Epidermal melanocyte (primary cell): ENCODE measurements at regions not wholly inside any gene's neighbourhood (a gene's known extent, or its start where the extent isn't known, plus 50 kb on each side); places are given as distances from the start of the nearest gene placed in this dataset.

Source experiments
- DNase-seq: peaks from one replicate; pipeline ENCODE4 v3.0.0; 2011; ENCODE audit warnings: low spot score; ENCODE audit not compliant: insufficient read length

GRCh38 chrX:5100004-5100403 lies 1128.7 kb downstream of the NLGN4X start:
- DNase-seq, result no peak

DNA sequence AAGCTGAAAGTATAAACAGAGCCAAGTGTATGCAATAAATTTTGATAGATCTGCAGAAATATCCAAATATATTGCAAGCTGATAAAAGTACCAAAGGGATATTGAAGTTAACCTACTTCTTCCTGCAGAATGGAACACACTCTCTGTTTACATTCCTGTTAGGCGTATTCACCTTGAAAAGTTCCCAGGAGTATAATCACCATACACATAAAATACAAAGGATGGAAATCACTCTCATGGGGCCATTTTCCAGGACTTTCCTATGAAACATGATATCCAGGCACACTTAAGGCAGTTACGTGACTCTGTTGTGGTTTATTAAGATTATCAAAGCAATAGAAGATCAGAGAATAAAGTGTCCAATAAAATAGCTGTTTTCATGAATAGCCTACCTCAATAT lies 1142.3 kb downstream of the NLGN4X start:
- DNase-seq, result no peak

DNA sequence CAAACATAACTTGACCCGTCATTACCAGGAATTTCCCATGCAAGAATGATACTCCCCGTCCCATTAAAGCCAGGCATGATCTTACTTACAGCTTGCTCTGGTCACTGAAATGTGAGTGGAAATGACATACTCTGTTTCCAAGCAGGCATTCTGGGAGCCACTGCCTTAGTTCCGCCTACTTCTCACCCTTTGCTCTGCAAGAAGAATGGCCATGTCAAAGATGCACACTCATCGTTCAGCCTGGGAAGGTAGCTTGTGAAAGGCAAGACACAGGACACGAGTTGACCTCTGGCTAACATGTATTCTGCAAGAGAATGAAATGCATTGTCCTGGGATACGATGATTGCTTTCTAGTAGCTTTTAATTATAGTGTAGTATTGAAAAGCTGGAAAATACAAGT lies 1144.4 kb downstream of the NLGN4X start:
- DNase-seq, result no peak

GRCh38 chrX:5082705-5083104 lies 1146.0 kb downstream of the NLGN4X start:
- DNase-seq, result no peak

- DNase-seq, result no peak
These were observed 1147.9 kb downstream of the NLGN4X start for GRCh38 chrX:5080791-5081190.

- DNase-seq, result no peak
These were observed 1160.1 kb downstream of the NLGN4X start for GRCh38 chrX:5068550-5068949.

DNA sequence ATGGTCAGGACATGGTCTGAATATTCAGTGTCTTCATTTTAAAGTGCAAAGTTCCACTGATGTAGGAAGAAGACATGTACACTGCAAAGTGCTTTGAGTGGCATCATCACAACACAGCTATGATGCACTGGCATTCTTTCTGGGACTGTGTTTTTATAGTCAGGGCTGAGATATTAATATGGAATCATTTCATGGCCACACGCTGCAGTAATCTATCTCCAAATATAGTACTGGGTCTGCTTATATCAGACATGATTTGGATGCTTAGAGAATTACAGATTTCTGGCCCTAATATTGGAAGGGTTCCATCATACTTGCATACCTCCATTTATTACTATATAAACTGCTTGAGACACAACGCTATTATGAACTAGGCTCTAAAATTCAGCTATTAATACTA lies 1170.9 kb downstream of the NLGN4X start:
- no peak for DNase-seq

DNA sequence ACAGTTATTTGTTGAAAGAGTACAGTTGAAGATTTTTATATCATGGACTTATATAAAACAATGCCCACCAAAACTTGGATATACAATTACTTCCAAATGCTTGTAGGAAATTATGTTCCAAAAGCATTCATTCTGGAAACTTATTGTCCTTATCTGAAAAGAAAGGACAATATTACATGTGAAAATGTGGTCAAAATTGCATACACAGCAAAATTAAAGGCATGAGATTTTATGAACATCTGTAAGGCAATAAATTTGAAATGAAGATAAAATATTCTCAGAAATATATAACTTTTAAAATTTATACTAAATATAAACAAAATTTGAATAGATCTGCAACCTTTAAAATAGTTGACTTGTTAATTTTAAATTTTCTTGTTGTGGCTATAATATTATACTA lies 1173.8 kb downstream of the NLGN4X start:
- DNase-seq, result no peak

DNA sequence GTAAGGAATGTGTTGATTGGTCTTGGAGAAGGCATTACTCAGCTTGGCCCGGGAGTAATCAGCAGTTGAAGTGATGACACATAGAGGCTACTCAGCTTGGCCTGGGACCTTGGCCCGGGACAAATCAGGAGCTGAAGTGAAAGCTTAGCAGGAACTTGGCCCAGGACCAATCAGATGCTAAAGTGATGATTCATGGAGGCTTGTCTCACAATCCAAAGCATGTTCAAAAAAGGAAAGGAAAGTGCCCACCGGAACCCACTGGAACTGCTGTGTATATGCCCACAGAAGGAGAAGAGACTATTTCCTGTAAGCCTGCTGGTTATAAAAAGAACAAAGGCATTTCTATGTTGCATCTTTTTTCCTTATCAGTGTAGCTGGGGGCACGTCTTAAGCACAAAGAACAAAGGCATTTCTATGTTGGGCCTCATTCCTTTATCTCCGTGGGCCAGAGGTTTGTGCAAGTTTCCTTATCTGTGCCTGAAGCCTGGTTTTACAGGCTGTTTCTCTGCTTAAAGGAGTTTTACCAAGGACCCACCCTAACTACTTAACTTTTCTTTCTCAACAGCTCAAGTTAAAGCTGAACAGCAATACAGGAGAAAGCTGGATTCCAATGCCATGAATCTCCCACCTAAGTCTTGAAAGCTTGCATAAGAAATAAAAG lies 1176.7 kb downstream of the NLGN4X start:
- no peak for DNase-seq

DNA sequence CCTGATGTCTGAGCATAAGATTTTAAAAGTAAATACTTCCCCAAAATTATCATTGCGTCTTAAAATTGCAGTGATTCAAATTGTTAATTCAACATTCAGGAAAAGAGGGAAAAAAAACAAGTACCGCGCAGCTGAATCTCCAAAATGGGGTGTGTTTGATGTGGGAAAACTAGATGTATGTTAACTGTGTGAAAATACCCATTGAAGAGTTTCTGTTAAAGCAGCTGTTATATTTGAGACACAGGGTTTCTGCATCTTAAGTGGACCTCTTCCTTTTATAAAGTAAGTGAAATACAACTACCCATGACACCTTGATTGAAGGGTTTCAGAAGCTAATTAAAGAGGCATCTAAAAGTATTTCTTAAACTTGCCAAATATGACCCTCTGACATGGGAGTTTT lies 1186.1 kb downstream of the NLGN4X start:
- no peak for DNase-seq

DNA sequence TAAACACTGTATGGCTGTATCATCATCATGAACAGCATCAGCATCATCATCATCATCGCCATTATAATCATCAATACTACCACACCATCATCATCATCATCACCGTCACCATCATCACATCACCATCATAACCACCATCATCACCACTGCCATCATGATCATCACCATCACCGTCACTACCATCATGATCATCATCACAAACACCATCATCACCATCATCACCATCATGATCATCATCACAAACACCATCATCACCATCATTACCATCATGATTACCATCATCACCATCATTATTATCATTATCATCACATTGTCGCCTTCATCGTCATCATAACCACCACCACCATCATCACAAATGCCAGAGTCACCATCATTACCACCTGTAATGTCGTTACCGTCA lies 1196.9 kb downstream of the NLGN4X start:
- DNase-seq, result no peak

- no peak for DNase-seq
These were observed 1213.2 kb downstream of the NLGN4X start for GRCh38 chrX:5015451-5015850.

- no peak for DNase-seq
These were observed 1233.8 kb downstream of the NLGN4X start for GRCh38 chrX:4994855-4995254.

- DNase-seq, result no peak
These were observed 1250.1 kb downstream of the NLGN4X start for GRCh38 chrX:4978613-4979012.

DNA sequence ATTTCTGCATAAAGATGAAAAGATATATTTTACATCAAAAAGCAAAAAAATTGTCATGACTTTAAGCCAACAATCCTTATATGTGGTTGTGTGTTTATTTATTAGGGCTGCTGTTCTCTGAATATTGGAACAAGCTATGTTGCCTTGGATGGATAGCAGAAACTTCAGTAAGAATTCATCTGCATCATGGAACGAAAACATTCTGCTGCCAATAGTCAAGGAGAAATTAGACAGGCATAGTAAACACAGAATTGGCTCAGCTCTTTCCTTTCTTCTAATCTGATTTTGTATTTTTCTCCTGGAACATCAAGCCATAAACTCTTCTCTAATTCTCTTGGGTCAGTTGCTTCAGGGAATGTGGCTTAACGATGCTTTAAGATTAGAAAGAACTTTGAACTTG lies 1257.0 kb downstream of the NLGN4X start:
- DNase-seq, result no peak

- DNase-seq, result no peak
These were observed 1250.7 kb upstream of the PRKX start for GRCh38 chrX:4964112-4964511.

DNA sequence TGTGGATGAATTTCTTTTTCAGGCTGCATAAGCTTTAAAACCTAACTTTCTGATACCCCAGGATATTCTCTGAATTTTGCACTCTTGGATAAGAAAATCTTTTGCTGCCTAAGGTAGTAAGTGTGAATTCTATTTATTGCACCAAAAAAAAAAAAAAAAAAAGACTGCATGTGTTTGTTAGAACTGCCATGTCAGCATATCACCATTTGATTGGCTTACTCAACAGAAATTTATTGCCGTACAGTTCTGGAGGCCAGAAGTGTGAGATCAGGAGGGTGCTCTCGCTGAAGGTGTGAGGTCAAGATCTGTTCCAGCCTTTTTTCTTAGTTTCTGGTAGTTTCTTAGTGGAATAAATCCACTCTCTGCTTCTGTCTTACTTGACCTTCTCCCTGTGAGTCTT lies 1250.0 kb upstream of the PRKX start:
- no peak for DNase-seq

DNA sequence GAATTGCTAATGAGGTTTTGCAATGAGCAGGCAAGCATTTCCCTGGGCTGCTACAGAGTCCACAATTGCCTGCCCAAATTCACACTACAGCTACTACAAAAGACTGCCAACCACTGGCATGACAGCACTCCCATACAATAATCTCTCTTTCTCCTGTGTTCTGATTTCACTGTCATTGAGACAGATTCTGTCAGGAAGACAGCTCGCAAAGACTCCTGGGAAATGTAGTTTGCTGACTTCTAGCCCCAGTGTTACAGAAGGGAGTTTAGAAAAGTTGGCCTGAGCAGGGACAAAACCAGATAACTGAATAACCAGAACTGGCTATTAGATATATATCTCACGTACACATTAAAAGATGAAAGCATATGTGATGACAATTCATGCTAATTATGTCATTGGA lies 1231.3 kb upstream of the PRKX start:
- no peak for DNase-seq

- no peak for DNase-seq
These were observed 1222.9 kb upstream of the PRKX start for GRCh38 chrX:4936315-4936714.

DNA sequence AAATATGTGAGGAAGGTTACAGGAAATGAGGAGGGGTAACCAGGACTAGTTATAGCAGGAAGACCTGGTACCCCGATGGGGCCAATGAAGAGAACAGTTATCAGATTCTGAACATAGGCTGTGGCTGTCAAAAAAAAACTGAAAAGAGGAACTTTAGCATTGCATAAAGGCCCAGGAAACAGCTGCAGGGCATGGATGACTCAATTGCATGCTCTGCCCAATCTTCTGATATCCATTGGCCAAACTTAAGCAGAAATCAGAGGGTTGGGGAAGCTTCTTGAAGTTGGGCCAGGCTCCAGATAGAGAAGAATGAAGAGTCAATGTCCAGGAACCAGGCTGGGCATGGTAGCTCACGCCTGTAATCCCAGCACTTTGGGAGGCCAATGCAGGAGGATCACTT lies 1222.4 kb upstream of the PRKX start:
- DNase-seq, result no peak

DNA sequence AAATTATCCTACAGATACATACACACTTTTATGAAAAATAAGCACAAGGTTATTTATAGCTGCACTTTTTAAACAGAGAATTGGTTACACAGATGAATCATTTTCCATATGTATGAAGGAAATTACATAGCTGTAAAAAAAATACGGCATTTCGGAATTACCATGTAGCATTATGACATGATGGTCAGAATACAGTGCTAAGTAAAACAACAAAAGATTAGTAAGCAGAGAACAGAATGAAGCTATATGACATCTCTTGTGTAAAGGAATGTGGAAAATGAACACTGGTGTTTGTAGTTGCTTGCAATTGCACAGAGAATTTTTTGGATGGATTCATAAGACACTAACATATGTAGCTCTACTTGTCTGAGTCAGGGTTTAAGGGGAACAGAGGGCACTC lies 1222.0 kb upstream of the PRKX start:
- DNase-seq, result no peak

DNA sequence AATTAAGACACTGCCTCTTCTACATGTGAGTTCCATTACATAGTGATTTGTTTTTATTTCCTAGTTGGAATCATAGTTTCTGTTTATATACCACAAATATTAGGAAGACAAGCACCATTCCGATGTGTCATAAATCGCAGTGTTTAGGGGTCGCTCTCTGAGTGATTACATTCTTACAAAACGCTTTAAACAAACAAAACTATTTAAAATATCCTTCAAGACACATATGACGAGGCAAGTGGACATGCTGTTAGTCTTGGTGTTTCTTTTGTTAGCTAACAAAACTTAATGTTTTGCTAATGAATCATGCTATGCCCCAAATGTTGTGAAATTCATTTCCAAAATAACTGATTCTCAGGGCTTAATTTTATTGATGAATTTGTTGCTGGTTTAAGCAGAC lies 1219.3 kb upstream of the PRKX start:
- no peak for DNase-seq

DNA sequence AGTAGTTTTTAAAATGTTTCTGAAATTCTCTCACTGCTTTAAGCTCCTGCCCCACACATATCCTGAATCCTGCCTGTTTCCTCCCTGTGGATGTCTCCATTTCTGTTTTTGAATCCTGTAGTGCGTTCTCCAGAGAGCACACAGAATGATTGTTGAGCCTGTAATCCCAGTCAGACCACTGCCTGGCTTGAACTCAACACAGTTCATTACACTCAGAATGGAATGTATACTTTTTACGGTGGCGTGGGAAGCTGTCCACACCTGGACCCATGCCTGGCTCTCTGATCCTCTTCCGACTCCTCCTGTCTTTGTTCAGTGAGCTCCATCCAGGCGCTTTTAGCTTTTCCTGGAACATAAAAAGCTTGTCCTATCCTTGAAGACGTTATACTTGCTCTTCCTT lies 1217.0 kb upstream of the PRKX start:
- no peak for DNase-seq

DNA sequence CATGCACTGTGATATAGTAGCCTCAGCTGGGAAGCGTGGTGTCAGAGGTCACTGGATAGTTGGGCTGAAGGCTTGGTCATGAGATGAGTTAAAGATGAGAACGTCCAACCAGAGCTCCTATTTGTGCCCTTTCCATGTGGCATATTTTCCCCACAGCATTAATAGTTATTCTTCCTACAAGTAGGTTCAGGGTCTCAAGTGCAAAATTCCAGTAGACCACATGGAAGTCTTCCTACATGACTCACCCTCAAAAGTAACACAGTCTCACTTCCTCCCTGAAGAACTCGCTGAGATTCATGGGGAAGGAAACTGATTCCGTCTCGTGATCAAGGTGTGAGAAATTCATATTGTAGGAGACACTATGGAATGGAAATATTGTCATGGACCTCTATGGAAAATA lies 1212.5 kb upstream of the PRKX start:
- no peak for DNase-seq
